ENCODE measurements at regions not wholly inside any gene's neighbourhood (a gene's known extent, or its start where the extent isn't known, plus 50 kb on each side); places are given as distances from the start of the nearest gene placed in this dataset.

GRCh38 chr4:31183256-31183655 lies 463.1 kb downstream of the PCDH7 start:
- H2AFZ ChIP-seq (ENCODE audit: low read depth, low read length, poor library complexity, severe bottlenecking), result no peak overlapping the region
- H4K20me1 ChIP-seq (ENCODE audit: insufficient read depth), result no peaks in the 10 kb centered on the region
- POLR2A ChIA-PET, result no interaction called here
- no peak overlapping the region for H3K4me2 ChIP-seq (ENCODE audit: low read length)
- H3K36me3 ChIP-seq (ENCODE audit: control insufficient read depth in 1 of 2, insufficient read depth in 2 of 2, low read length in 2 of 2), result no peaks in the 10 kb centered on the region
- no peak overlapping the region for H3K4me3 ChIP-seq (replicated peaks in 1 of 2; ENCODE audit: low read depth in 1 of 2, low read length in 2 of 2)
- BruUV-seq (replicated peaks), result no TSS peak
- no peaks in the 10 kb centered on the region for H3K9me2 ChIP-seq (ENCODE audit: insufficient read depth)
- intact Hi-C loops (cut with micrococcal nuclease), result no loop called here
- no peak overlapping the region for H3K9ac ChIP-seq (ENCODE audit: low read length)
- no peaks in the 10 kb centered on the region for H3K79me2 ChIP-seq (ENCODE audit: insufficient read depth, low read length)
- H3K27me3 ChIP-seq (ENCODE audit: insufficient read depth, low read length), result no peaks in the 10 kb centered on the region
- H3K9me3 ChIP-seq (ENCODE audit: control insufficient read depth in 1 of 2, insufficient read depth in 1 of 2, low read depth in 1 of 2, low read length in 2 of 2), result no peaks in the 10 kb centered on the region
- RAD21 ChIA-PET (ENCODE audit: low non-redundant PET in 1 of 2, low total read pairs in 2 of 2, uncharacterized antibody in 2 of 2, unreplicated experiment in 2 of 2), result no interaction called here
- no peak overlapping the region for H3K27ac ChIP-seq (ENCODE audit: low read depth, low read length)
- no peak for DNase-seq (ENCODE audit: low read depth, low spot score)
- no peaks in the 10 kb centered on the region for H3K4me1 ChIP-seq (ENCODE audit: control insufficient read depth in 1 of 2, insufficient read depth in 2 of 2, low read length in 2 of 2)
- TF ChIP-seq CEBPB (IDR thresholded peaks at IDR 0.05; ENCODE audit: low read depth) (no peak), ZFX (IDR thresholded peaks at IDR 0.05) (no peak), MAX (IDR thresholded peaks at IDR 0.05) (no peak), POLR2A (IDR thresholded peaks at IDR 0.05; ENCODE audit: borderline replicate concordance, extremely low read depth, insufficient read depth, insufficient read length) (no peak)
- ATAC-seq, result no peak
- CTCF ChIA-PET, result no interaction called here

- H3K36me3 ChIP-seq (ENCODE audit: control insufficient read depth in 1 of 2, insufficient read depth in 2 of 2, low read length in 2 of 2), result no peaks in the 10 kb centered on the region
- BruUV-seq (replicated peaks), result no TSS peak
- no peak overlapping the region for H2AFZ ChIP-seq (ENCODE audit: low read depth, low read length, poor library complexity, severe bottlenecking)
- CTCF ChIA-PET, result no interaction called here
- H3K9ac ChIP-seq (ENCODE audit: low read length), result no peak overlapping the region
- ATAC-seq (no peak), DNase-seq (ENCODE audit: low read depth, low spot score) (no peak)
- no peaks in the 10 kb centered on the region for H4K20me1 ChIP-seq (ENCODE audit: insufficient read depth)
- H3K4me3 ChIP-seq (replicated peaks in 1 of 2; ENCODE audit: low read depth in 1 of 2, low read length in 2 of 2), result no peak overlapping the region
- H3K27ac ChIP-seq (ENCODE audit: low read depth, low read length), result no peak overlapping the region
- H3K4me2 ChIP-seq (ENCODE audit: low read length), result no peak overlapping the region
- RAD21 ChIA-PET (ENCODE audit: low non-redundant PET in 1 of 2, low total read pairs in 2 of 2, uncharacterized antibody in 2 of 2, unreplicated experiment in 2 of 2), result no interaction called here
- intact Hi-C loops (cut with micrococcal nuclease), result no loop called here
- H3K9me3 ChIP-seq (ENCODE audit: control insufficient read depth in 1 of 2, insufficient read depth in 1 of 2, low read depth in 1 of 2, low read length in 2 of 2), result no peaks in the 10 kb centered on the region
- no peaks in the 10 kb centered on the region for H3K27me3 ChIP-seq (ENCODE audit: insufficient read depth, low read length)
- POLR2A ChIA-PET, result no interaction called here
- H3K9me2 ChIP-seq (ENCODE audit: insufficient read depth), result no peaks in the 10 kb centered on the region
- no peaks in the 10 kb centered on the region for H3K4me1 ChIP-seq (ENCODE audit: control insufficient read depth in 1 of 2, insufficient read depth in 2 of 2, low read length in 2 of 2)
- TF ChIP-seq YY1 (IDR thresholded peaks at IDR 0.05; ENCODE audit: extremely low read depth, insufficient replicate concordance, low read depth, low read length), result no peak
- no peak for TF ChIP-seq EGR1 (IDR thresholded peaks at IDR 0.05; ENCODE audit: low read depth)
- no peak for TF ChIP-seq CEBPB (IDR thresholded peaks at IDR 0.05; ENCODE audit: low read depth)
- no peak for TF ChIP-seq EZH2phosphoT487 (IDR thresholded peaks at IDR 0.05; ENCODE audit: borderline replicate concordance)
- no peak for TF ChIP-seq ELF1 (IDR thresholded peaks at IDR 0.05; ENCODE audit: borderline replicate concordance, low read depth)
- H3K79me2 ChIP-seq (ENCODE audit: insufficient read depth, low read length), result no peaks in the 10 kb centered on the region
These were observed 464.9 kb downstream of the PCDH7 start for GRCh38 chr4:31185014-31185585.

All from HCT116 (cell line).